SK-N-SH treated with all-trans-retinoic acid at 6 μM for 48 hours (cell line): ENCODE measurements at regions not wholly inside any gene's neighbourhood (a gene's known extent, or its start where the extent isn't known, plus 50 kb on each side); places are given as distances from the start of the nearest gene placed in this dataset.

Experiments
- ARNTL ChIP-seq: fragments of 450-650 bp; formaldehyde crosslinking; IDR thresholded peaks from 2 replicates; pipeline ENCODE4 v1.5.0; 2020; ENCODE audit warnings: low read depth, mild to moderate bottlenecking, moderate library complexity, borderline replicate concordance
- BACH2 ChIP-seq: fragments of 250-450 bp; sonication (Bioruptor Pico); IDR thresholded peaks from 2 replicates; pipeline ENCODE4 v1.9.0; 2021; ENCODE audit warnings: mild to moderate bottlenecking, borderline replicate concordance
- ESRRG ChIP-seq: fragments of 250-450 bp; sonication (Bioruptor Pico); IDR thresholded peaks from 2 replicates; pipeline ENCODE4 v1.6.1; 2021; ENCODE audit warnings: mild to moderate bottlenecking
- ISL1 ChIP-seq: fragments of 250-450 bp; sonication (Bioruptor Pico); IDR thresholded peaks from 2 replicates; pipeline ENCODE4 v2.1.2; 2022; ENCODE audit warnings: mild to moderate bottlenecking, moderate library complexity
- PPARA ChIP-seq: fragments of 250-450 bp; sonication (Bioruptor Pico); IDR thresholded peaks from 2 replicates; pipeline ENCODE4 v1.5.0; 2020; ENCODE audit warnings: mild to moderate bottlenecking, borderline replicate concordance
- RARB ChIP-seq: fragments of 250-450 bp; sonication (Bioruptor Pico); IDR thresholded peaks from 2 replicates; pipeline ENCODE4 v1.8.0; 2021; ENCODE audit warnings: mild to moderate bottlenecking, moderate library complexity
- TCF4 ChIP-seq: fragments of 250-450 bp; sonication (Bioruptor Pico); IDR thresholded peaks from 2 replicates; pipeline ENCODE4 v1.8.0; 2021; ENCODE audit warnings: mild to moderate bottlenecking, moderate library complexity, borderline replicate concordance
- ZFP3 ChIP-seq: fragments of 250-450 bp; sonication (Bioruptor Pico); IDR thresholded peaks from 2 replicates; pipeline ENCODE4 v1.5.0; 2020; ENCODE audit warnings: mild to moderate bottlenecking, moderate library complexity
- ZFP30 ChIP-seq: fragments of 450-650 bp; formaldehyde crosslinking; IDR thresholded peaks from 2 replicates; pipeline ENCODE4 v1.5.0; 2022; ENCODE audit warnings: mild to moderate bottlenecking, moderate library complexity
- ZNF565 ChIP-seq: fragments of 450-650 bp; formaldehyde crosslinking; conservative IDR thresholded peaks from 2 replicates; pipeline ENCODE4 v1.5.0; 2020; ENCODE audit warnings: low read depth, mild to moderate bottlenecking, moderate library complexity
- ZNF70 ChIP-seq: fragments of 450-650 bp; formaldehyde crosslinking; IDR thresholded peaks from 2 replicates; pipeline ENCODE4 v1.5.0; 2020; ENCODE audit warnings: mild to moderate bottlenecking, moderate library complexity
- TF ChIP-seq, protein P1 (sequence below): fragments of 250-450 bp; sonication (Bioruptor Pico); IDR thresholded peaks from 2 replicates; pipeline ENCODE4 v1.8.0; 2020; ENCODE audit warnings: mild to moderate bottlenecking, moderate library complexity, borderline replicate concordance

DNA sequence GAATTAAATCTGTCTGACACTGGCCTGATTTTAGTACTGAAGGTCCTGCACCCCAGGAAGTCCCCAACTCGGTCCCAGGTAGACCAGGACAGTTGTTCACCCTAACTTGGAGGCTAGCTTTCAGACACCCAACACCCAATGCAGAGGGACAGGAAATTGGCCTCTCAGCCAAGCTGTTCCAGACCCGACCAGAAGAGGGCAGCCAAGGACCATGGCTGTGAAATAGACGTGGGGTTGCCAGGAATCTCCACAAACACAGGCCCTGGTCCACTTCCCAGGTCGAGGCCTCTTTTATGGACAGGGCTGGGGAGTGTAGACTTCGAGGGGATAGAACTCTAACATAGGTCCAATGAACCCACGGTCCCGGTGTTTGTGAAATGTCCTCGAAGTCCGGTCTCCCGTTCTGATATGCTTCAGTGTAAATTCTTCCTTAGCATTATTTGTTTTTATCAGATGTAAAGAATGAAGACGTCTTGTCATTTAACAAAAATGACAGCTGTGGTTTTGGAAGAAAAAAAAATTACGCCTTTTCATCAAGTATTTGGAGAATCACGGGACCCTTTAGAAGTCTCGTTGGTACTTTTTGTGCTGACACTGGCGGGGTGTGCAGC lies 260.3 kb upstream of the ADAMTS16 start:
- no peak for TF ChIP-seq PPARA
- no peak for TF ChIP-seq ESRRG (CRISPR knock-in tag)
- no peak for TF ChIP-seq RARB
- TF ChIP-seq BACH2 (CRISPR knock-in tag): no peak
- TF ChIP-seq, protein P1, sequence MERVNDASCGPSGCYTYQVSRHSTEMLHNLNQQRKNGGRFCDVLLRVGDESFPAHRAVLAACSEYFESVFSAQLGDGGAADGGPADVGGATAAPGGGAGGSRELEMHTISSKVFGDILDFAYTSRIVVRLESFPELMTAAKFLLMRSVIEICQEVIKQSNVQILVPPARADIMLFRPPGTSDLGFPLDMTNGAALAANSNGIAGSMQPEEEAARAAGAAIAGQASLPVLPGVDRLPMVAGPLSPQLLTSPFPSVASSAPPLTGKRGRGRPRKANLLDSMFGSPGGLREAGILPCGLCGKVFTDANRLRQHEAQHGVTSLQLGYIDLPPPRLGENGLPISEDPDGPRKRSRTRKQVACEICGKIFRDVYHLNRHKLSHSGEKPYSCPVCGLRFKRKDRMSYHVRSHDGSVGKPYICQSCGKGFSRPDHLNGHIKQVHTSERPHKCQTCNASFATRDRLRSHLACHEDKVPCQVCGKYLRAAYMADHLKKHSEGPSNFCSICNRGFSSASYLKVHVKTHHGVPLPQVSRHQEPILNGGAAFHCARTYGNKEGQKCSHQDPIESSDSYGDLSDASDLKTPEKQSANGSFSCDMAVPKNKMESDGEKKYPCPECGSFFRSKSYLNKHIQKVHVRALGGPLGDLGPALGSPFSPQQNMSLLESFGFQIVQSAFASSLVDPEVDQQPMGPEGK (CRISPR knock-in tag): no peak
- no peak for TF ChIP-seq TCF4 (CRISPR knock-in tag)
- TF ChIP-seq ZNF565: no peak
- no peak for TF ChIP-seq ZNF70 (CRISPR knock-in tag)
- no peak for TF ChIP-seq ARNTL (CRISPR knock-in tag)
- TF ChIP-seq ISL1 (CRISPR knock-in tag): no peak
- no peak for TF ChIP-seq ZFP3 (CRISPR knock-in tag)
- no peak for TF ChIP-seq ZFP30 (CRISPR knock-in tag)
